GM10248 (cell line): ENCODE measurements at regions not wholly inside any gene's neighbourhood (a gene's known extent, or its start where the extent isn't known, plus 50 kb on each side); places are given as distances from the start of the nearest gene placed in this dataset.
A peak's percentile ranks its signal among the peaks of the same experiment; 100 is the strongest.

ENCODE experiments used
- CTCF ChIA-PET: fragments of 300-600 bp; sonication (Branson Sonifier 250); formaldehyde crosslinking; extraction: SDS; loops from one replicate; lab custom pipeline; 2021; ENCODE audit warnings: antibody characterized with exemption; lab: Yijun Ruan, JAX
- POLR2A ChIA-PET: fragments of 350-650 bp; sonication (Branson Sonifier 250); formaldehyde crosslinking; extraction: SDS; loops from one replicate; lab custom pipeline; 2020; ENCODE audit warnings: antibody characterized with exemption; lab: Yijun Ruan, JAX
- DNase-seq: peaks from one replicate; pipeline ENCODE4 v3.0.0; 2012; ENCODE audit errors: extremely low spot score
- TF ChIP-seq, protein P1 (sequence below): IDR thresholded peaks from 2 replicates; pipeline ENCODE4 v1.5.1; 2012; ENCODE audit warnings: mild to moderate bottlenecking, low read depth; ENCODE audit errors: extremely low read depth, missing control alignments, control extremely low read depth

DNA sequence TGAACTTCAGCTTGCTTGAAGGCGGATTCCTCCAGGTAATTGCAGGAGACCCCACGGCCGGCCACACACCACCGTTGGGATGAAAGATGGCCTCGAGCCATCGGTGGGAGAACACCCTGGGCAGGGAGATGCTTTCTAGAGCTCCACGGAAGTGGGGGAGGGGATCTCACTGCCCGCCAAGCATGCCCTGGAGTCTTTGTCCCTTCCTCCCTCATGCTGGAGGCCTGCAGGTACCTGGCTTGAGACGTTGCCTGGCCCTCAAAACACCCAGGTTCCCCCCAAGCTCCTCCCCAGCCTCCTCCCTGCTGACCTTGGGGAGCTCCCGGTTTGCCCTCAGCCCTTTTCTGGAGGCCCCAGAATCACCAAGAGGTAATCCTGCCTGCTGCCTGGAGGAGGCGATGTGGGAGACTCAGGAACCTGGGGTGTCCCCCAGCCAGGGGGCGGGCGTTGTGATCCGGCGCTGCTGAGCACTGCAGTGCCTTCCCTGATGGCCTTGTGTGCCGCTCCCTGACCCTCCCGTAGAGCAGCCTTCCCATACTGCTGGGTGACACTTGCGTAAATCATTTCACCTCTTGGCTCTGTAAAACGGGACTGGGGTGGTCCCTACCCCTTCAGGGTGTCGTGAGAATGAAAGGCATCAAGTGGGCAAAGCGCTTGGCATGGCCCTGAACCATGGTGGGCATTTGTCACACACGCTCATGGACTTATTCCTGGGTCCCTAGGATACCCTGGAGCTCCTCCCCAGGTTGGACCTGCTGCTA, 91.4 kb downstream of the CEBPB start:
- POLR2A ChIA-PET: no interaction called here
- DNase-seq: no peak
- CTCF ChIA-PET: interaction anchor here (0.8 kb wide), 1 partner anchor 15 kb away, joined by 3 read pairs; no protein-coding TSS in a partner anchor
- TF ChIP-seq, protein P1, sequence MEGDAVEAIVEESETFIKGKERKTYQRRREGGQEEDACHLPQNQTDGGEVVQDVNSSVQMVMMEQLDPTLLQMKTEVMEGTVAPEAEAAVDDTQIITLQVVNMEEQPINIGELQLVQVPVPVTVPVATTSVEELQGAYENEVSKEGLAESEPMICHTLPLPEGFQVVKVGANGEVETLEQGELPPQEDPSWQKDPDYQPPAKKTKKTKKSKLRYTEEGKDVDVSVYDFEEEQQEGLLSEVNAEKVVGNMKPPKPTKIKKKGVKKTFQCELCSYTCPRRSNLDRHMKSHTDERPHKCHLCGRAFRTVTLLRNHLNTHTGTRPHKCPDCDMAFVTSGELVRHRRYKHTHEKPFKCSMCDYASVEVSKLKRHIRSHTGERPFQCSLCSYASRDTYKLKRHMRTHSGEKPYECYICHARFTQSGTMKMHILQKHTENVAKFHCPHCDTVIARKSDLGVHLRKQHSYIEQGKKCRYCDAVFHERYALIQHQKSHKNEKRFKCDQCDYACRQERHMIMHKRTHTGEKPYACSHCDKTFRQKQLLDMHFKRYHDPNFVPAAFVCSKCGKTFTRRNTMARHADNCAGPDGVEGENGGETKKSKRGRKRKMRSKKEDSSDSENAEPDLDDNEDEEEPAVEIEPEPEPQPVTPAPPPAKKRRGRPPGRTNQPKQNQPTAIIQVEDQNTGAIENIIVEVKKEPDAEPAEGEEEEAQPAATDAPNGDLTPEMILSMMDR: peak; percentile 5

DNA sequence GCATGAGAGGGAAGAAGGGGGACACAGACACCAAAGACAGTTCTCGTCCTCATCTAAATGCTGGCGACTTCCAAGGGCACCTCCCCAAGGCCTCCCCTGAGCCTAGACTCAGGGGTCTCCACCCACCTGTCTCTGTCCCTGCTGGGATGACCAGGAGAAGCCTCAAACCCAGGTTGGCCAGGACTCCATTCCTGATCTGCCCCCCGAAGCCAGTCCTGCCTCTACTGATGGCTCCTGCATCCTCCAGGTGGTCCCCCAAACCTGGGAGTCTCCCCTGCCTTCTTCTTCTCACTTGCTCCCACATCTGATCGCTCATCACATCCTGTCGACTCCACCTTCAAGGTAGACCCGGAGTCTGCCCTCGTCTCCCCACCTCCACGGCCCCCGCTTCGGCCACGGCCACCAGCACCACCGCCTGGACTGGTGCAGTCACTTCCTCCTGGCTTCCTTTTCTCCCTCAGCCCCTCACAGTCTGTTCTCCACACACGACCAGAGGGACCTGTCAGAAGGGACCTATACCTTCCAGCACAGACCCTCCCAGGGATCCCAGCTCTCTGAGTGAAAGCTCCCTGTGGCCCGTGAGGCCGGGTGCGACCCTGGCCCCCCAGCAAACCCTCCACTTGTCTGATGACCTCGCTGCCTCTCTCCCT, 92.1 kb downstream of the CEBPB start:
- CTCF ChIA-PET: interaction anchor here (1.5 kb wide), 3 partner anchors 10 to 186 kb away, joined by 3 to 4 read pairs (median 3); no protein-coding TSS in a partner anchor
- no peak for DNase-seq
- TF ChIP-seq, protein P1: no peak
- POLR2A ChIA-PET: no interaction called here

DNA sequence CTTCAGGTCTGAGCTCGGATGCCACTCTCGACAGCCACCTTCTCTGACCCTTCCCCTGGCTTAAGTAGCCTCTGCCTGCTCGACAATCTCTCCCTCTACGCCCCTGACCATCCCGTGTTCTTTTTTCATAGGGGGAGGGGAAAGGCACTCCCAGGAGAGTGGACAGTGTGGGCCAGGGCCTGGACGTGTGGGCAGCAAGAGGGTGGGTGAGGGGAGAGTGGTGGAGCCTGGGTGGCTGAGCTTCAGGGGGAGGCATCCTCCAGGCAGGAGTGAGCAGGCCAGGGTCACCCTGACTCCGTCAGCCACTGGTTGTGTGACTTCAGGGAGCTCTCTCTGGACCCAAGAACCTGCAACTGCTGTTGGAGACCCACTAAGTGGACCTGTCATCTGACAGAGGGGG, 92.7 kb downstream of the CEBPB start:
- TF ChIP-seq, protein P1: no peak
- ChIA-PET CTCF (interaction anchor here (1.5 kb wide), 3 partner anchors 10 to 185 kb away, joined by 3 to 4 read pairs (median 3); no protein-coding TSS in a partner anchor), POLR2A (no interaction called here)
- no peak for DNase-seq

DNA sequence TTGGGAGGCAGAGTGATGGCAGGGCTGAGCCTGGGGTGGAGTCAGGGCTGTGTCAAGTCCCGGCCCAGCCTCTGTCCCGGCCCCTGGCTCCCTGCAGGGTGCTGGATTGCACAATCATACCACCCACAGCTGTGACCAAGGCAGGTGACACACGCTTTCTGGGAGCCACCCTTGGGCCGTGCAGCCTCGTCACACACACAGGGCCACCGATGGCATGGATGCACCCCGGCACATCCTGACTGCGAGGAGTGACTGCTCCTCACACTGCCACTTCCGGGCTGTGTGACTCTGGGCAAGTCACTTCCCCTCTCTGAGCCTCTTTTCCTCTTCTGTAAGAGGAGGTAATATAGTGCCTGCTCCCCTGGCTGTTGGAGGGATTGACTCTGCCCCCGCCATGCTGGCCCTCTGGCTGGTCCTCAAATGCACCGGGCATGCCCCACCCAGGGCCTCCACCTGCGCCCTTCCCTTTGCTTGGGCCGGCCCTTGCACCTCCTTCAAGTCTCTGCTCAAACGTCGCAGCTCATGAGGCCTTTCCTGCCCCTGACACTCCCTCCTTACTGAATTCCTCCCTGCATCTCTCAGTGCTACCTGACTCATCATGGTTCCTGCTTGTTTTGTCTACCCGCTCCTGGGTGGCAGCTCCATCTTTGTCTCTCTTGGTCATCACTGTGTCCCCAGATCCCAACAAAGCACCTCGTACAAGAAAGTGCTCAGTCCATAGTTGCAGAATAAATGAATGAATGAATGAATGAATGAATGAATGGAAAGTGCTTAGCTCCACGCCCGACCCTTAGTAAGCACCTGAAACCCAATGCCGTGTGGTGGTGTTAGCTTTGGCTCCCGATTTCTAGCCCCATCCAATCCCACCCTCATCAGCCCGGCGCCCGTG, 93.5 kb downstream of the CEBPB start:
- no peak for DNase-seq
- ChIA-PET POLR2A (no interaction called here), CTCF (interaction anchor here (1.5 to 2.0 kb wide), 4 partner anchors 9 to 184 kb away, joined by 3 to 7 read pairs (median 4); no protein-coding TSS in a partner anchor)
- TF ChIP-seq, protein P1: no peak

DNA sequence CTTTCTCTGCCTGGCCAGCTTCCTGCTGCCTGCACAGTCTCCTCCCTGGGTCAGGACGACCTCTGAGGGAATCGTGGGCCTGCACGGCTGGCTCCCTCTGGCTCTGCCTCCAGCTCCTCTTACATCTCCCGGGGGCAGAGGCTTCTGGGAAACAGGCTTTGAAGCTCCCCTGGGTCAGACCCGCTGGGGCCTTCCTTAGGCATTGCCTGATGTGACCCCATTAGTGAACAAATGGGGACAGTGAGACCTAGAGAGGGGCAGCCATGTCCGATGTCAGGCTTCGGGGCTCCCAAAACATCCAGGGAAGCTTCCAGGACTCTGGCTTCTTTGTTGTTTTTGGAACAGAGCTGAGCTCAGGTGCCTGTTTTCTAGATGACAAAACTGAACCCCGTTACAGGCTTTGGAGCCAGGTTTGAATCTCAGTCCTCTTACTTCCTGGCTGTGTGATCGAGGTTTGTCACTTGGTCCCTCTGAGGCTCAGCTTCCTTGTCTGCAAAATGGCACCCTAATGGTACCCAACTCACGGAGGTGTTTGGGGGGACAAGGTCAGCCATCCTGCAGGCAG, 94.3 kb downstream of the CEBPB start:
- DNase-seq: no peak
- ChIA-PET CTCF (interaction anchor here (1.0 to 2.0 kb wide), 2 partner anchors 11 to 18 kb away, joined by 3 to 7 read pairs; no protein-coding TSS in a partner anchor), POLR2A (interaction anchor here (0.5 kb wide), 1 partner anchor 167 kb away, joined by 5 read pairs; no protein-coding TSS in a partner anchor)
- TF ChIP-seq, protein P1: no peak
